ENCODE measurements at regions not wholly inside any gene's neighbourhood (a gene's known extent, or its start where the extent isn't known, plus 50 kb on each side); places are given as distances from the start of the nearest gene placed in this dataset.

- Histone ChIP-seq H3K23ac (ENCODE audit: low read depth, low read length) (no peak overlapping the region), H2AK9ac (replicated peaks; ENCODE audit: low read depth, low read length, poor library complexity) (no peak overlapping the region), H4K91ac (ENCODE audit: insufficient read depth, low read depth, low read length) (no peak overlapping the region), H3K9ac (ENCODE audit: low read depth, low read length) (no peak overlapping the region), H3K27ac (ENCODE audit: insufficient read depth, low read length) (no peak overlapping the region), H2BK20ac (ENCODE audit: low read depth, low read length) (no peak overlapping the region), H2AK5ac (ENCODE audit: low read depth, low read length) (no peak overlapping the region), H2AFZ (replicated peaks; ENCODE audit: low read length, poor library complexity) (no peak overlapping the region), H3K56ac (ENCODE audit: extremely low read depth, insufficient read depth, low read length) (no peak overlapping the region), H3K18ac (ENCODE audit: low read depth, low read length) (no peak overlapping the region), H3K27me3 (ENCODE audit: control insufficient read depth, insufficient read depth, low read length) (no peaks in the 10 kb centered on the region), H3K14ac (replicated peaks; ENCODE audit: low read depth, low read length) (no peak overlapping the region), H3K4me1 (ENCODE audit: control insufficient read depth, insufficient read depth, low read length) (no peaks in the 10 kb centered on the region), H3K4ac (ENCODE audit: low read depth, low read length) (no peak overlapping the region), H2BK15ac (ENCODE audit: low read depth, low read length) (no peak overlapping the region), H3K9me1 (ENCODE audit: insufficient read depth, low read length) (no peaks in the 10 kb centered on the region), H2BK5ac (ENCODE audit: low read depth, low read length, poor library complexity, severe bottlenecking) (no peak overlapping the region), H2BK120ac (ENCODE audit: low read depth, low read length) (no peak overlapping the region), H3K36me3 (ENCODE audit: control insufficient read depth, insufficient read depth, low read length) (no peaks in the 10 kb centered on the region), H4K20me1 (ENCODE audit: insufficient read depth, low read length) (no peaks in the 10 kb centered on the region), H4K8ac (ENCODE audit: low read depth in 2 of 2, low read length in 2 of 2) (no peak overlapping the region), H3K4me2 (ENCODE audit: low read depth, low read length) (no peak overlapping the region), H3K9me3 (ENCODE audit: control insufficient read depth, insufficient read depth, low read length) (peaks cover 4% of the 10 kb centered on the region; the same call in 1 of the 2 replicates), H3K4me3 (ENCODE audit: insufficient read depth, low read depth, low read length) (no peak overlapping the region), H4K5ac (ENCODE audit: low read depth, low read length) (no peak overlapping the region), H3K79me1 (ENCODE audit: low read depth in 1 of 2, low read length in 2 of 2) (no peaks in the 10 kb centered on the region)
- DNase-seq (no peak), ATAC-seq (ENCODE audit: low read depth) (no peak)
- TF ChIP-seq MAFK (IDR thresholded peaks at IDR 0.05; ENCODE audit: low read depth, low read length) (no peak), BHLHE40 (IDR thresholded peaks at IDR 0.05; ENCODE audit: low read depth, low read length) (no peak), CHD1 (IDR thresholded peaks at IDR 0.05; ENCODE audit: low read depth, low read length) (no peak), POLR2A (IDR thresholded peaks at IDR 0.05; ENCODE audit: low read depth, low read length) (no peak), ELK1 (IDR thresholded peaks at IDR 0.05; ENCODE audit: borderline replicate concordance, low read depth, low read length) (no peak), MXI1 (IDR thresholded peaks at IDR 0.05; ENCODE audit: borderline replicate concordance, low read depth, low read length) (no peak), NFE2L2 (IDR thresholded peaks at IDR 0.05; ENCODE audit: low read depth, low read length) (no peak), MAZ (IDR thresholded peaks at IDR 0.05; ENCODE audit: borderline replicate concordance, low read depth, low read length) (no peak), RAD21 (IDR thresholded peaks at IDR 0.05; ENCODE audit: low read length) (no peak), FOS (IDR thresholded peaks at IDR 0.05; ENCODE audit: low read depth, low read length) (no peak), CEBPB (IDR thresholded peaks at IDR 0.05; ENCODE audit: low read depth, low read length) (no peak), RFX5 (IDR thresholded peaks at IDR 0.05; ENCODE audit: low read depth, low read length) (no peak), RCOR1 (IDR thresholded peaks at IDR 0.05; ENCODE audit: insufficient replicate concordance, low read length) (no peak)
- dilution Hi-C loops (cut with HindIII; ENCODE audit: low sequenced_read_pairs, unreplicated experiment) (no loop called here), in situ Hi-C loops (cut with MboI; ENCODE audit: low sequenced_read_pairs) (no loop called here), intact Hi-C loops (cut with micrococcal nuclease) (loop anchor here (5.0 kb wide), 1 partner anchor 195 kb away; no protein-coding TSS in a partner anchor)
- ChIA-PET POLR2A (ENCODE audit: unreplicated experiment) (no interaction called here), CTCF (no interaction called here)
- no TSS peak for BruUV-seq (replicated peaks)
- no CpG with 5 or more reads among the region's 1 CpG for WGBS, 2 experiments (ENCODE audit: extremely low coverage in 2 of 2, insufficient read length in 1 of 2)
Measured at GRCh38 chr9:85237478-85237877, 504.3 kb downstream of the AGTPBP1 start.
